NCI-H2081 (cell line): ENCODE measurements at regions not wholly inside any gene's neighbourhood (a gene's known extent, or its start where the extent isn't known, plus 50 kb on each side); places are given as distances from the start of the nearest gene placed in this dataset.
"Not testable (repeated sequence)": the region's sequence is repeated elsewhere in the genome, so short reads cannot be mapped to it uniquely, and the experiment has no call there.

Source experiments
- DNase-seq, 2 experiments: peaks; one replicate each; lab custom pipeline; 2025; lab: John Stamatoyannopoulos, UW

GRCh38 chr2:215862351-215862771 lies 151.0 kb downstream of the MREG start:
- DNase-seq: no peak

- DNase-seq: no peak
Measured at GRCh38 chr2:215861607-215862350, 151.6 kb downstream of the MREG start.

- no peak for DNase-seq
Measured at GRCh38 chr2:215856080-215856479, 157.3 kb downstream of the MREG start.

GRCh38 chr2:215855308-215855707 lies 158.0 kb downstream of the MREG start:
- DNase-seq: not testable (repeated sequence)

- DNase-seq: no peak
Measured at GRCh38 chr2:215854008-215854407, 159.3 kb downstream of the MREG start.

GRCh38 chr2:215851696-215852095 lies 161.7 kb downstream of the MREG start:
- peak; percentile 17 to 55 for DNase-seq

- no peak for DNase-seq
Measured at GRCh38 chr2:215851082-215851481, 162.3 kb downstream of the MREG start.

GRCh38 chr2:215850380-215850779 lies 163.0 kb downstream of the MREG start:
- no peak for DNase-seq

- DNase-seq: no peak
Measured at GRCh38 chr2:215849771-215850170, 163.6 kb downstream of the MREG start.

- DNase-seq: no peak
Measured at GRCh38 chr2:215848698-215849097, 164.7 kb downstream of the MREG start.

- no peak for DNase-seq
Measured at GRCh38 chr2:215848146-215848545, 165.2 kb downstream of the MREG start.

- DNase-seq: no peak
Measured at GRCh38 chr2:215847718-215848117, 165.6 kb downstream of the MREG start.

GRCh38 chr2:215847056-215847455 lies 166.3 kb downstream of the MREG start:
- no peak for DNase-seq

GRCh38 chr2:215845839-215846586 lies 167.3 kb downstream of the MREG start:
- no peak for DNase-seq

- DNase-seq: no peak
Measured at GRCh38 chr2:215843579-215843978, 169.8 kb downstream of the MREG start.

GRCh38 chr2:215841175-215841816 lies 172.1 kb downstream of the MREG start:
- no peak for DNase-seq

- no peak for DNase-seq
Measured at GRCh38 chr2:215839816-215840215, 173.5 kb downstream of the MREG start.

GRCh38 chr2:215839309-215839708 lies 174.0 kb downstream of the MREG start:
- DNase-seq: no peak

GRCh38 chr2:215836881-215837280 lies 176.5 kb downstream of the MREG start:
- no peak for DNase-seq

- no peak for DNase-seq
Measured at GRCh38 chr2:215835657-215836056, 177.7 kb downstream of the MREG start.

- no peak for DNase-seq
Measured at GRCh38 chr2:215835231-215835630, 178.1 kb downstream of the MREG start.

- DNase-seq: peak in 1 of 2 experiments; percentile 19
Measured at GRCh38 chr2:215833531-215834162, 179.7 kb downstream of the MREG start.
